ENCODE measurements at regions not wholly inside any gene's neighbourhood (a gene's known extent, or its start where the extent isn't known, plus 50 kb on each side); places are given as distances from the start of the nearest gene placed in this dataset.

DNA sequence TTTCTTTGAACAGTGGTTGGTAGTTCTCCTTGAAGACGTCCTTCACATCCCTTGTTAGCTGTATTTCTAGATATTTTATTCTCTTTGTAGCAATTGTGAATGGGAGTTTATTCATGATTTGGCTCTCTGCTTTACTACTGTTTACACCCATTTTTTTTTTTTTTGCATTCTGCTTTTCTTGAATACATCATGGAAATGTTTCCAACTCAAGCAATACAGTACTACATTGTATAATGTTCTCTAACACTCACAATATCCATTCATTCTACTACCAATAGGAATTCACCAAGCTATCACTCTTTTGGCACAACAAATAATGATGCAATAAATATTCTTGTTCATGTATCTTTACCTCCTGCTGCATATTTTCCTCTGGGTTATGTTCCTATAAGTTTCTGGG lies 801.7 kb downstream of the NTRK3 start:
- WGBS, 5 donors = 69 to 86% (median 82%) methylated on average over 1 of the region's 1 CpG
- TF ChIP-seq EP300 (IDR thresholded peaks at IDR 0.05) (no peak), POLR2AphosphoS5 (IDR thresholded peaks at IDR 0.05) (no peak), POLR2A (IDR thresholded peaks at IDR 0.05) (no peak)
- TF ChIP-seq, protein P1, sequence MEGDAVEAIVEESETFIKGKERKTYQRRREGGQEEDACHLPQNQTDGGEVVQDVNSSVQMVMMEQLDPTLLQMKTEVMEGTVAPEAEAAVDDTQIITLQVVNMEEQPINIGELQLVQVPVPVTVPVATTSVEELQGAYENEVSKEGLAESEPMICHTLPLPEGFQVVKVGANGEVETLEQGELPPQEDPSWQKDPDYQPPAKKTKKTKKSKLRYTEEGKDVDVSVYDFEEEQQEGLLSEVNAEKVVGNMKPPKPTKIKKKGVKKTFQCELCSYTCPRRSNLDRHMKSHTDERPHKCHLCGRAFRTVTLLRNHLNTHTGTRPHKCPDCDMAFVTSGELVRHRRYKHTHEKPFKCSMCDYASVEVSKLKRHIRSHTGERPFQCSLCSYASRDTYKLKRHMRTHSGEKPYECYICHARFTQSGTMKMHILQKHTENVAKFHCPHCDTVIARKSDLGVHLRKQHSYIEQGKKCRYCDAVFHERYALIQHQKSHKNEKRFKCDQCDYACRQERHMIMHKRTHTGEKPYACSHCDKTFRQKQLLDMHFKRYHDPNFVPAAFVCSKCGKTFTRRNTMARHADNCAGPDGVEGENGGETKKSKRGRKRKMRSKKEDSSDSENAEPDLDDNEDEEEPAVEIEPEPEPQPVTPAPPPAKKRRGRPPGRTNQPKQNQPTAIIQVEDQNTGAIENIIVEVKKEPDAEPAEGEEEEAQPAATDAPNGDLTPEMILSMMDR (IDR thresholded peaks at IDR 0.05) = no peak
- DNase-seq = no peak
- H3K9me3 ChIP-seq = peaks cover 0 to 2% (median 0%) of the 10 kb centered on the region in 4 donors
- H3K27ac ChIP-seq = no peak overlapping the region
- H3K4me3 ChIP-seq = no peak overlapping the region
- H3K4me1 ChIP-seq = no peaks in the 10 kb centered on the region
- no peaks in the 10 kb centered on the region for H3K36me3 ChIP-seq
- intact Hi-C loops (cut with DNase I; ENCODE audit: low total_unique reads) = no loop called here
- peaks cover 0 to 3% (median 0%) of the 10 kb centered on the region in 3 donors for H3K27me3 ChIP-seq

DNA sequence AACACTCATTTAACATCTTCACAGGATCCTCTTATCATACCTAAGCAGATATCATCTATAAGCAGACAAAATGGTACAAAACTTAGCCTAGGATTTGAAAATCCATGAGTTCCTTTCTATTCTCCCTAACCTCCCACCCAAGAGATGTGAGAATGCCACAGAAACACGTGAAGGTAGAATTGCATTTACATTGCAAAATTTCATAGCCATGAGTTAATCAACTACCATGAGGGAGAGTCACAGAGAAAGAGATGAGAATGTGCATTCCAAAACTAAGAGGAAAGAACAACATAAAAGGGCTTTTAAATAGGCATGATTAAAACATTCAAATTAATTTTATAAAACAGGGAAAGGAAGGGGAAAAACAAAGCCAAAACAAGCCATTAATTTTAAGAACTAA lies 806.2 kb downstream of the NTRK3 start:
- Histone ChIP-seq H3K36me3 (no peaks in the 10 kb centered on the region), H3K4me1 (no peaks in the 10 kb centered on the region), H3K27me3 (no peaks in the 10 kb centered on the region), H3K4me3 (no peak overlapping the region), H3K9me3 (no peaks in the 10 kb centered on the region), H3K27ac (no peak overlapping the region)
- intact Hi-C loops (cut with DNase I; ENCODE audit: low total_unique reads) = no loop called here
- 16 to 29% (median 25%) methylated on average over 1 of the region's 1 CpG for WGBS, 5 donors
- DNase-seq = no peak
- TF ChIP-seq EP300 (IDR thresholded peaks at IDR 0.05) (no peak), POLR2A (IDR thresholded peaks at IDR 0.05) (no peak), POLR2AphosphoS5 (IDR thresholded peaks at IDR 0.05) (no peak)
- TF ChIP-seq, protein P1 (IDR thresholded peaks at IDR 0.05) = no peak

DNA sequence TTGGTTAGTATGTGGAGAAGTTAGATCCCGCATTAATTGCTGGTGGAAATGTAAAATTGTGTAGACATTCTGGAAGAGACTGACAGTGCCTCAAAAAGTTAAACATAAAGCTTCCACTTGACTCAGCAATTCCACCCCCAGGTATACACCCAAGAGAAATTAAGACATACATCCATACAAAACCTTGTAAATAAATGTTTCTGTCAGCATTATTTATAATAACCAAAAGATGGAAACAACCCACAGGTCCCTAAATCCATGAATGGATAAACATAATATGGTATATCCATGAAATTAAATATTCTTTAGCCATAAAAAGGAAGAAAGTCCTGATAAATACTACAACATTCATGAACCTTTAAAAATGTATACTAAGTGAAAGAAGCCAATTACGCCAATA lies 817.4 kb downstream of the NTRK3 start:
- H3K4me1 ChIP-seq = no peaks in the 10 kb centered on the region
- H3K27me3 ChIP-seq = no peaks in the 10 kb centered on the region
- peaks cover 0 to 6% (median 2%) of the 10 kb centered on the region in 4 donors for H3K9me3 ChIP-seq
- DNase-seq = no peak
- H3K27ac ChIP-seq = no peak overlapping the region
- 61 to 89% (median 65%) methylated on average over 2 of the region's 2 CpGs for WGBS, 5 donors
- no peaks in the 10 kb centered on the region for H3K36me3 ChIP-seq
- intact Hi-C loops (cut with DNase I; ENCODE audit: low total_unique reads) = no loop called here
- no peak overlapping the region for H3K4me3 ChIP-seq
- TF ChIP-seq, protein P1 (IDR thresholded peaks at IDR 0.05) = no peak
- TF ChIP-seq POLR2AphosphoS5 (IDR thresholded peaks at IDR 0.05) = no peak
- no peak for TF ChIP-seq EP300 (IDR thresholded peaks at IDR 0.05)
- no peak for TF ChIP-seq POLR2A (IDR thresholded peaks at IDR 0.05)

DNA sequence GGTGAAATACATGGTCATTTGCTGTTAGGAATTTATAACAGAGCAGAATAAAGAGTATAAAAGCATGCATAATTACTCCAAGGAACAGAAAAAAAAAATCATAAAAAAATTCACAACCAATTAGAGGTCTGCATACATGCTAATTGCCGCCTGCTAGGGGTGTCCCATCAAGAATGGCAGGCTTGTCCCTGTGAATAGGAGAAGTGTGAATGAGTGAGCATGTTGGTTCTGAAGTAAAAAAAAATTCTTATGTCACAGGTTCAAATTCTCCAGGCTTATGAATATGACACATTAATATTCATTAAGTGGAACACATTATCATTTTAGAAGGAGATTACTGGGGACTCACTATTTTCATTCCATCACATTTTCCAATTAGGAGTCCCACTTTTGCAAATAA lies 822.7 kb downstream of the NTRK3 start:
- TF ChIP-seq EP300 (IDR thresholded peaks at IDR 0.05) (no peak), POLR2A (IDR thresholded peaks at IDR 0.05) (no peak), POLR2AphosphoS5 (IDR thresholded peaks at IDR 0.05) (no peak)
- TF ChIP-seq, protein P1 (IDR thresholded peaks at IDR 0.05) = no peak
- Histone ChIP-seq H3K9me3 (peaks cover 0 to 6% (median under 1%) of the 10 kb centered on the region in 4 donors), H3K4me3 (no peak overlapping the region), H3K4me1 (no peaks in the 10 kb centered on the region), H3K27ac (no peak overlapping the region), H3K27me3 (no peaks in the 10 kb centered on the region), H3K36me3 (no peaks in the 10 kb centered on the region)
- no peak for DNase-seq
- 74 to 85% (median 77%) methylated on average over 1 of the region's 1 CpG for WGBS, 5 donors
- intact Hi-C loops (cut with DNase I; ENCODE audit: low total_unique reads) = no loop called here
